ENCODE measurements at regions not wholly inside any gene's neighbourhood (a gene's known extent, or its start where the extent isn't known, plus 50 kb on each side); places are given as distances from the start of the nearest gene placed in this dataset.

- TF ChIP-seq, protein P1, sequence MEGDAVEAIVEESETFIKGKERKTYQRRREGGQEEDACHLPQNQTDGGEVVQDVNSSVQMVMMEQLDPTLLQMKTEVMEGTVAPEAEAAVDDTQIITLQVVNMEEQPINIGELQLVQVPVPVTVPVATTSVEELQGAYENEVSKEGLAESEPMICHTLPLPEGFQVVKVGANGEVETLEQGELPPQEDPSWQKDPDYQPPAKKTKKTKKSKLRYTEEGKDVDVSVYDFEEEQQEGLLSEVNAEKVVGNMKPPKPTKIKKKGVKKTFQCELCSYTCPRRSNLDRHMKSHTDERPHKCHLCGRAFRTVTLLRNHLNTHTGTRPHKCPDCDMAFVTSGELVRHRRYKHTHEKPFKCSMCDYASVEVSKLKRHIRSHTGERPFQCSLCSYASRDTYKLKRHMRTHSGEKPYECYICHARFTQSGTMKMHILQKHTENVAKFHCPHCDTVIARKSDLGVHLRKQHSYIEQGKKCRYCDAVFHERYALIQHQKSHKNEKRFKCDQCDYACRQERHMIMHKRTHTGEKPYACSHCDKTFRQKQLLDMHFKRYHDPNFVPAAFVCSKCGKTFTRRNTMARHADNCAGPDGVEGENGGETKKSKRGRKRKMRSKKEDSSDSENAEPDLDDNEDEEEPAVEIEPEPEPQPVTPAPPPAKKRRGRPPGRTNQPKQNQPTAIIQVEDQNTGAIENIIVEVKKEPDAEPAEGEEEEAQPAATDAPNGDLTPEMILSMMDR (IDR thresholded peaks at IDR 0.05), result no peak
- no peak for TF ChIP-seq POLR2A (IDR thresholded peaks at IDR 0.05)
Measured at GRCh38 chr15:47400603-47401002, 316.7 kb upstream of the SEMA6D start.

All from body of pancreas (tissue), 4 donors.